K562 (cell line): ENCODE measurements at regions not wholly inside any gene's neighbourhood (a gene's known extent, or its start where the extent isn't known, plus 50 kb on each side); places are given as distances from the start of the nearest gene placed in this dataset.

Experiments
- ATAC-seq: fragments of 200-7000 bp; cut with Tn5 transposase; 3 replicates; pipeline ENCODE4 v1.9.1; 2020; ENCODE audit warnings: moderate library complexity
- BruUV-seq: library from RNA; stranded (reverse); fragments of 400-500 nt; replicated peaks from 2 replicates; lab custom pipeline; 2021; lab: Mats Ljungman, UMichigan
- CTCF ChIA-PET: fragments of 300-600 bp; formaldehyde crosslinking; extraction: SDS; loops from one replicate; lab custom pipeline; 2021; ENCODE audit warnings: low intra/inter-chr PET ratio; lab: Yijun Ruan, JAX
- POLR2A ChIA-PET: fragments of 300-600, 350-650 bp; sonication (Branson Sonifier 250); formaldehyde crosslinking; extraction: SDS; loops from one replicate; lab custom pipeline; 2021; ENCODE audit warnings: antibody characterized with exemption, inconsistent platforms; lab: Yijun Ruan, JAX
- DNase-seq, 4 experiments: peaks; one replicate each; pipeline versions ENCODE4 v3.0.0 to v3.0.0-alpha.2; 2011 to 2018; ENCODE audit warnings: low spot score in 3 of 4, mixed read lengths in 3 of 4; ENCODE audit errors: extremely low read depth in 1 of 4
- FAIRE-seq: peaks from 2 replicates; lab custom pipeline; 2011; peaks lifted over from hg19 to GRCh38; lab: Jason Lieb, UNC
- H2AFZ ChIP-seq: 2 replicates; pipeline ENCODE4 v1.6.0; 2011; ENCODE audit warnings: low read depth, low read length, control low read depth, inconsistent platforms
- H3K27ac ChIP-seq: fragments of 200-600 bp; 3 replicates; pipeline ENCODE4 v1.8.0; 2011; ENCODE audit warnings: low read depth, mild to moderate bottlenecking, control low read depth, inconsistent platforms, low read length, moderate library complexity, mixed read lengths; ENCODE audit errors: extremely low read depth
- H3K27me3 ChIP-seq, 2 experiments: fragments of 300-600 bp in 1 of 2; 2 replicates in 1 of 2; 3 replicates in 1 of 2; pipeline versions ENCODE4 v1.6.0 to v1.8.0; 2011; ENCODE audit warnings: inconsistent platforms in 2 of 2, low read length in 2 of 2, mild to moderate bottlenecking in 1 of 2, mixed read lengths in 1 of 2, moderate library complexity in 1 of 2; ENCODE audit not compliant: control insufficient read depth in 2 of 2, insufficient read depth in 2 of 2
- H3K36me3 ChIP-seq: fragments of 300-600 bp; 3 replicates; pipeline ENCODE4 v1.8.0; 2011; ENCODE audit warnings: mild to moderate bottlenecking, low read length, inconsistent platforms; ENCODE audit not compliant: control insufficient read depth, insufficient read depth
- H3K4me1 ChIP-seq, 2 experiments: fragments of 200-600 bp in 1 of 2; replicated peaks in 1 of 2; 2 replicates in 1 of 2; 3 replicates in 1 of 2; pipeline versions ENCODE4 v1.5.1 to v1.8.0; 2011; ENCODE audit warnings: inconsistent platforms in 2 of 2, low read length in 2 of 2, mild to moderate bottlenecking in 1 of 2, mixed read lengths in 1 of 2, moderate library complexity in 1 of 2; ENCODE audit not compliant: control insufficient read depth in 2 of 2, insufficient read depth in 2 of 2
- H3K4me2 ChIP-seq: 2 replicates; pipeline ENCODE4 v1.6.1; 2011; ENCODE audit warnings: low read length, control low read depth, inconsistent platforms, mixed read lengths; ENCODE audit not compliant: insufficient read depth
- H3K4me3 ChIP-seq: fragments of 200-600 bp; sonication (generic), shearing (Covaris generic); 2 replicates; pipeline ENCODE4 v1.5.1; 2016; ENCODE audit warnings: control low read depth, inconsistent platforms
- H3K79me2 ChIP-seq: fragments of 200-600 bp; 3 replicates; pipeline ENCODE4 v1.8.0; 2011; ENCODE audit warnings: low read length, inconsistent platforms; ENCODE audit not compliant: control insufficient read depth, insufficient read depth
- H3K9ac ChIP-seq, 2 experiments: 2 replicates each; pipeline versions ENCODE4 v1.6.0 to v1.6.1; 2011; ENCODE audit warnings: low read depth in 2 of 2, low read length in 2 of 2, control low read depth in 1 of 2, inconsistent platforms in 1 of 2, mild to moderate bottlenecking in 1 of 2, mixed read lengths in 1 of 2; ENCODE audit not compliant: insufficient read depth in 1 of 2
- H3K9me1 ChIP-seq: one replicate; pipeline ENCODE4 v1.6.0; 2011; ENCODE audit warnings: inconsistent platforms, mild to moderate bottlenecking, low read length, moderate library complexity; ENCODE audit not compliant: control insufficient read depth, insufficient read depth
- H3K9me3 ChIP-seq: replicated peaks from 2 replicates; pipeline ENCODE4 v1.5.1; 2011; ENCODE audit warnings: low read depth, low read length, inconsistent platforms; ENCODE audit not compliant: control insufficient read depth, insufficient read depth
- H4K20me1 ChIP-seq: replicated peaks from 2 replicates; pipeline ENCODE4 v1.6.1; 2011; ENCODE audit warnings: low read length, inconsistent platforms, mixed read lengths; ENCODE audit not compliant: control insufficient read depth, insufficient read depth
- BRD4 ChIP-seq: fragments of 200-600 bp; sonication (generic); IDR thresholded peaks from 2 replicates; pipeline ENCODE4 v1.6.1; 2017; ENCODE audit warnings: inconsistent platforms
- MAFF ChIP-seq: IDR thresholded peaks from 2 replicates; pipeline ENCODE4 v1.6.1; 2012; ENCODE audit warnings: low read length, improper control_type of control experiment
- MAFG ChIP-seq: fragments of 450-650 bp; conservative IDR thresholded peaks from 2 replicates; pipeline ENCODE4 v1.6.1; 2016; ENCODE audit warnings: missing genetic modification characterization, missing compliant biosample characterization
- MAFK ChIP-seq: IDR thresholded peaks from 2 replicates; pipeline ENCODE4 v1.6.1; 2011; ENCODE audit warnings: low read length, improper control_type of control experiment
- PHF21A ChIP-seq: fragments of 450-650 bp; IDR thresholded peaks from 2 replicates; pipeline ENCODE4 v1.6.1; 2017; ENCODE audit warnings: low read depth, borderline replicate concordance
- SMARCA5 ChIP-seq: fragments of 450-650 bp; IDR thresholded peaks from 2 replicates; pipeline ENCODE4 v1.6.1; 2016
- TRIM25 ChIP-seq: fragments of 450-650 bp; IDR thresholded peaks from 2 replicates; pipeline ENCODE4 v1.7.0; 2016; ENCODE audit warnings: borderline replicate concordance
- TSHZ1 ChIP-seq: fragments of 250-450 bp; sonication (Bioruptor Pico); IDR thresholded peaks from 2 replicates; pipeline ENCODE4 v1.4.0; 2020; ENCODE audit warnings: mild to moderate bottlenecking, moderate library complexity
- ZNF239 ChIP-seq: fragments of 250-450 bp; sonication (Bioruptor Pico); IDR thresholded peaks from 2 replicates; pipeline ENCODE4 v1.4.0; 2020; ENCODE audit warnings: mild to moderate bottlenecking
- ZNF316 ChIP-seq: fragments of 450-650 bp; IDR thresholded peaks from 2 replicates; pipeline ENCODE4 v1.6.1; 2016
- WGBS: fragments of 100-300 bp; shearing (Covaris generic); methylation state at CpG from one replicate; pipeline ENCODE4 v1.1.6; 2016; ENCODE audit warnings: low coverage, mixed read lengths; ENCODE audit not compliant: insufficient coverage; ENCODE audit errors: missing lambda C conversion rate; 5-methylcytosine and 5-hydroxymethylcytosine counted together
- in situ Hi-C: fragments of 300-500 bp; cut with MboI; formaldehyde crosslinking; loops from 4 replicates; pipeline ENCODE4 v1.15.0; 2018; ENCODE audit warnings: inconsistent platforms, mixed read lengths
- intact Hi-C: fragments of 100-400 bp; cut with micrococcal nuclease; formaldehyde crosslinking; loops from 2 replicates; pipeline ENCODE4 v1.14.2; 2022
- TF ChIP-seq, protein P1 (sequence below): fragments of 200-400 bp; formaldehyde crosslinking; IDR thresholded peaks from 2 replicates; pipeline ENCODE4 v1.6.1; 2017; ENCODE audit warnings: mild to moderate bottlenecking, low read depth, low read length, moderate library complexity

DNA sequence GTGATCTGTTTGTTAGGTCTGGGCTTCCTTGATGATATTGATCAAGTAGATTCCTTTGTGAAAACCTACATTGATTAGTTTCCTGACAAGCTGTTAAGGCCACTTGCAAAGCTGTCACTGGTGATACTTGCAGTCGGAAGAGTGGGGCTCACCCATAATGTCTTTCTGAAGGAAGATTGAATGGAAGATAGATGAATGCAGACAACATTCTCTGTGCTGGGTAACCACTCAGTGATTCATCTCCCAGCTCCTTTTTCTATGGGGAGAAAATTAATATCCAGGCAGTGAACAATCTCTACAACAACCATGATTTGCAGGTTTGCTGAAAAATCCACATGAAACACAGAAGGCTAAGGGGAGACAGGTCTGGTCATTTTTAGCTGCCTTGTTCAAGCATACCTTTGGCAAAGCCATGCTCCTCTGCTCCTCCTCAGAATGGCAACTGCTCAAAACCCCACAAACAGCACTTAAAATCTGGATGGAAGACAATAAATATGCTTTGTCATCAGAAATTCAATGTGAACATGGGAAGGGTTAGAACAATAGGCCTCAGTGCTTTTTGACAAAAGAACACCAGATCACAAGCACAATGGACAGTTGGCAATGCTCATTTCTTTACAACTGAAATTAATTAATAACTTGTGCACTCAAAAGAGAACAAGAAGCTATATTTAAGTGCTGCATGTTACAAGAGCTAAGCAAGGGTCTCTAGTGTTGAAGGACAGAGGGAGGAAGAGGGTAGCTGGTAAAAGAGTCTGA is 495.4 kb downstream of the TOX3 start:
- peak; percentile 58 for TF ChIP-seq MAFK
- TF ChIP-seq MAFG = 0 out of 2 replicates have a peak, but pooled peaks have one; percentile 26
- TF ChIP-seq ZNF316 = 0 out of 2 replicates have a peak, but pooled peaks have one; percentile 29
- TF ChIP-seq, protein P1, sequence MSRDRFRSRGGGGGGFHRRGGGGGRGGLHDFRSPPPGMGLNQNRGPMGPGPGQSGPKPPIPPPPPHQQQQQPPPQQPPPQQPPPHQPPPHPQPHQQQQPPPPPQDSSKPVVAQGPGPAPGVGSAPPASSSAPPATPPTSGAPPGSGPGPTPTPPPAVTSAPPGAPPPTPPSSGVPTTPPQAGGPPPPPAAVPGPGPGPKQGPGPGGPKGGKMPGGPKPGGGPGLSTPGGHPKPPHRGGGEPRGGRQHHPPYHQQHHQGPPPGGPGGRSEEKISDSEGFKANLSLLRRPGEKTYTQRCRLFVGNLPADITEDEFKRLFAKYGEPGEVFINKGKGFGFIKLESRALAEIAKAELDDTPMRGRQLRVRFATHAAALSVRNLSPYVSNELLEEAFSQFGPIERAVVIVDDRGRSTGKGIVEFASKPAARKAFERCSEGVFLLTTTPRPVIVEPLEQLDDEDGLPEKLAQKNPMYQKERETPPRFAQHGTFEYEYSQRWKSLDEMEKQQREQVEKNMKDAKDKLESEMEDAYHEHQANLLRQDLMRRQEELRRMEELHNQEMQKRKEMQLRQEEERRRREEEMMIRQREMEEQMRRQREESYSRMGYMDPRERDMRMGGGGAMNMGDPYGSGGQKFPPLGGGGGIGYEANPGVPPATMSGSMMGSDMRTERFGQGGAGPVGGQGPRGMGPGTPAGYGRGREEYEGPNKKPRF = no peak
- TF ChIP-seq SMARCA5 = no peak
- no peak for TF ChIP-seq TSHZ1 (CRISPR knock-in tag)
- no peak for TF ChIP-seq ZNF239 (CRISPR knock-in tag)
- no peak for TF ChIP-seq PHF21A
- no peak for TF ChIP-seq BRD4
- TF ChIP-seq TRIM25 = no peak
- peak; percentile 50 for TF ChIP-seq MAFF
- Histone ChIP-seq H3K9ac (no peak overlapping the region), H3K9me1 (no peaks in the 10 kb centered on the region), H3K79me2 (no peaks in the 10 kb centered on the region), H3K9me3 (no peaks in the 10 kb centered on the region; the same call in 1 of the 2 replicates), H3K27me3 (no peaks in the 10 kb centered on the region), H3K27ac (no peak overlapping the region), H2AFZ (no peak overlapping the region), H3K4me2 (no peak overlapping the region), H4K20me1 (no peaks in the 10 kb centered on the region), H3K36me3 (no peaks in the 10 kb centered on the region), H3K4me3 (no peak overlapping the region), H3K4me1 (no peaks in the 10 kb centered on the region)
- DNase-seq (no peak), FAIRE-seq (no peak), ATAC-seq (no peak)
- no TSS peak for BruUV-seq
- 8% methylated on average over 1 of the region's 1 CpG for WGBS
- intact Hi-C loops = no loop called here
- in situ Hi-C loops = no loop called here
- ChIA-PET CTCF (no interaction called here), POLR2A (no interaction called here)
